K562 (cell line): ENCODE measurements at regions not wholly inside any gene's neighbourhood (a gene's known extent, or its start where the extent isn't known, plus 50 kb on each side); places are given as distances from the start of the nearest gene placed in this dataset.
A peak's percentile ranks its signal among the peaks of the same experiment; 100 is the strongest.

Experiments
- ATAC-seq: fragments of 200-7000 bp; cut with Tn5 transposase; 3 replicates; pipeline ENCODE4 v1.9.1; 2020; ENCODE audit warnings: moderate library complexity
- BruUV-seq: library from RNA; stranded (reverse); fragments of 400-500 nt; replicated peaks from 2 replicates; lab custom pipeline; 2021; lab: Mats Ljungman, UMichigan
- CTCF ChIA-PET: fragments of 300-600 bp; formaldehyde crosslinking; extraction: SDS; loops from one replicate; lab custom pipeline; 2021; ENCODE audit warnings: low intra/inter-chr PET ratio; lab: Yijun Ruan, JAX
- POLR2A ChIA-PET: fragments of 300-600, 350-650 bp; sonication (Branson Sonifier 250); formaldehyde crosslinking; extraction: SDS; loops from one replicate; lab custom pipeline; 2021; ENCODE audit warnings: antibody characterized with exemption, inconsistent platforms; lab: Yijun Ruan, JAX
- DNase-seq, 4 experiments: peaks; one replicate each; pipeline versions ENCODE4 v3.0.0 to v3.0.0-alpha.2; 2011 to 2018; ENCODE audit warnings: low spot score in 3 of 4, mixed read lengths in 3 of 4; ENCODE audit errors: extremely low read depth in 1 of 4
- FAIRE-seq: peaks from 2 replicates; lab custom pipeline; 2011; peaks lifted over from hg19 to GRCh38; lab: Jason Lieb, UNC
- H2AFZ ChIP-seq: 2 replicates; pipeline ENCODE4 v1.6.0; 2011; ENCODE audit warnings: low read depth, low read length, control low read depth, inconsistent platforms
- H3K27ac ChIP-seq: fragments of 200-600 bp; 3 replicates; pipeline ENCODE4 v1.8.0; 2011; ENCODE audit warnings: low read depth, mild to moderate bottlenecking, control low read depth, inconsistent platforms, low read length, moderate library complexity, mixed read lengths; ENCODE audit errors: extremely low read depth
- H3K27me3 ChIP-seq, 2 experiments: fragments of 300-600 bp in 1 of 2; 2 replicates in 1 of 2; 3 replicates in 1 of 2; pipeline versions ENCODE4 v1.6.0 to v1.8.0; 2011; ENCODE audit warnings: inconsistent platforms in 2 of 2, low read length in 2 of 2, mild to moderate bottlenecking in 1 of 2, mixed read lengths in 1 of 2, moderate library complexity in 1 of 2; ENCODE audit not compliant: control insufficient read depth in 2 of 2, insufficient read depth in 2 of 2
- H3K36me3 ChIP-seq: fragments of 300-600 bp; 3 replicates; pipeline ENCODE4 v1.8.0; 2011; ENCODE audit warnings: mild to moderate bottlenecking, low read length, inconsistent platforms; ENCODE audit not compliant: control insufficient read depth, insufficient read depth
- H3K4me1 ChIP-seq, 2 experiments: fragments of 200-600 bp in 1 of 2; replicated peaks in 1 of 2; 2 replicates in 1 of 2; 3 replicates in 1 of 2; pipeline versions ENCODE4 v1.5.1 to v1.8.0; 2011; ENCODE audit warnings: inconsistent platforms in 2 of 2, low read length in 2 of 2, mild to moderate bottlenecking in 1 of 2, mixed read lengths in 1 of 2, moderate library complexity in 1 of 2; ENCODE audit not compliant: control insufficient read depth in 2 of 2, insufficient read depth in 2 of 2
- H3K4me2 ChIP-seq: 2 replicates; pipeline ENCODE4 v1.6.1; 2011; ENCODE audit warnings: low read length, control low read depth, inconsistent platforms, mixed read lengths; ENCODE audit not compliant: insufficient read depth
- H3K4me3 ChIP-seq: fragments of 200-600 bp; sonication (generic), shearing (Covaris generic); 2 replicates; pipeline ENCODE4 v1.5.1; 2016; ENCODE audit warnings: control low read depth, inconsistent platforms
- H3K79me2 ChIP-seq: fragments of 200-600 bp; 3 replicates; pipeline ENCODE4 v1.8.0; 2011; ENCODE audit warnings: low read length, inconsistent platforms; ENCODE audit not compliant: control insufficient read depth, insufficient read depth
- H3K9ac ChIP-seq, 2 experiments: 2 replicates each; pipeline versions ENCODE4 v1.6.0 to v1.6.1; 2011; ENCODE audit warnings: low read depth in 2 of 2, low read length in 2 of 2, control low read depth in 1 of 2, inconsistent platforms in 1 of 2, mild to moderate bottlenecking in 1 of 2, mixed read lengths in 1 of 2; ENCODE audit not compliant: insufficient read depth in 1 of 2
- H3K9me1 ChIP-seq: one replicate; pipeline ENCODE4 v1.6.0; 2011; ENCODE audit warnings: inconsistent platforms, mild to moderate bottlenecking, low read length, moderate library complexity; ENCODE audit not compliant: control insufficient read depth, insufficient read depth
- H3K9me3 ChIP-seq: replicated peaks from 2 replicates; pipeline ENCODE4 v1.5.1; 2011; ENCODE audit warnings: low read depth, low read length, inconsistent platforms; ENCODE audit not compliant: control insufficient read depth, insufficient read depth
- H4K20me1 ChIP-seq: replicated peaks from 2 replicates; pipeline ENCODE4 v1.6.1; 2011; ENCODE audit warnings: low read length, inconsistent platforms, mixed read lengths; ENCODE audit not compliant: control insufficient read depth, insufficient read depth
- FOXM1 ChIP-seq, 2 experiments: fragments of 450-650 bp in 1 of 2; sonication (generic) in 1 of 2; formaldehyde crosslinking in 1 of 2; IDR thresholded peaks; 2 replicates each; pipeline versions ENCODE4 v1.6.1 to v1.9.0; 2017 to 2022; ENCODE audit warnings: low read depth in 2 of 2, mild to moderate bottlenecking in 2 of 2, missing genetic modification reagents in 1 of 2, moderate library complexity in 1 of 2
- SIN3B ChIP-seq: fragments of 450-650 bp; IDR thresholded peaks from 2 replicates; pipeline ENCODE4 v1.6.1; 2017; ENCODE audit warnings: low read depth, mild to moderate bottlenecking, moderate library complexity
- ZNF77 ChIP-seq: fragments of 250-450 bp; sonication (Bioruptor Pico); IDR thresholded peaks from 2 replicates; pipeline ENCODE4 v1.5.0; 2020
- WGBS: fragments of 100-300 bp; shearing (Covaris generic); methylation state at CpG from one replicate; pipeline ENCODE4 v1.1.6; 2016; ENCODE audit warnings: low coverage, mixed read lengths; ENCODE audit not compliant: insufficient coverage; ENCODE audit errors: missing lambda C conversion rate; 5-methylcytosine and 5-hydroxymethylcytosine counted together
- in situ Hi-C: fragments of 300-500 bp; cut with MboI; formaldehyde crosslinking; loops from 4 replicates; pipeline ENCODE4 v1.15.0; 2018; ENCODE audit warnings: inconsistent platforms, mixed read lengths
- intact Hi-C: fragments of 100-400 bp; cut with micrococcal nuclease; formaldehyde crosslinking; loops from 2 replicates; pipeline ENCODE4 v1.14.2; 2022
- TF ChIP-seq, protein P1 (sequence below): fragments of 250-450 bp; sonication (Bioruptor Pico); IDR thresholded peaks from 2 replicates; pipeline ENCODE4 v1.5.0; 2021
- TF ChIP-seq, protein P2 (sequence below): fragments of 200-800 bp; sonication (Bioruptor generic); IDR thresholded peaks from 2 replicates; pipeline ENCODE4 v1.6.1; 2017; ENCODE audit warnings: missing genetic modification characterization, missing compliant biosample characterization

DNA sequence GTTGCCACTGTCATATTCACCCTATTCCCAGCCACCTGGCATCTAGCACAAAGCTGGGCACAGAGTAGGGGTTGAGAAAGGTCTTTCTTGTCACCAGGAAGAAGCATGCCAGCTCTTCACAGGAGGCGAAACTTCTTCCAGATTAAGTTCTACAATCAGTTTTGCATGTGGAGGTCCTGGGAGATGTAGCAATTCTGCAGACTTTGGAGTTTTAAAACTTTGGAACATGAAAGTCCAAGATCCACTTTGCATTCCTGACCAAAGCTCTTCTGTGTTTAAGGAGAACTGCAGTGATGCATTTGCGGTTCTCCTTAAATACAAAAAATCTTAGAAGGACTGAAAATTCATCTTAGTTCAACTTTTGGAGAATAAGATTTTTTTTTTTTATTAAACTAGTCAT, 258.5 kb upstream of the USP24 start:
- no peaks in the 10 kb centered on the region for H3K9me3 ChIP-seq
- WGBS, result 6% methylated on average over 2 of the region's 2 CpGs
- peaks cover 10 to 30% of the 10 kb centered on the region in 2 experiments; a peak in 4 of 5 replicates for H3K4me1 ChIP-seq
- TF ChIP-seq SIN3B (no peak), ZNF77 (no peak), FOXM1 (IDR thresholded peaks at IDR 0.05; ENCODE audit: low read depth) (no peak), FOXM1 (CRISPR knock-in tag; IDR thresholded peaks at IDR 0.05; ENCODE audit: low read depth) (no peak)
- TF ChIP-seq, protein P1, sequence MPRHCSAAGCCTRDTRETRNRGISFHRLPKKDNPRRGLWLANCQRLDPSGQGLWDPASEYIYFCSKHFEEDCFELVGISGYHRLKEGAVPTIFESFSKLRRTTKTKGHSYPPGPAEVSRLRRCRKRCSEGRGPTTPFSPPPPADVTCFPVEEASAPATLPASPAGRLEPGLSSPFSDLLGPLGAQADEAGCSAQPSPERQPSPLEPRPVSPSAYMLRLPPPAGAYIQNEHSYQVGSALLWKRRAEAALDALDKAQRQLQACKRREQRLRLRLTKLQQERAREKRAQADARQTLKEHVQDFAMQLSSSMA (CRISPR knock-in tag), result no peak
- TF ChIP-seq, protein P2, sequence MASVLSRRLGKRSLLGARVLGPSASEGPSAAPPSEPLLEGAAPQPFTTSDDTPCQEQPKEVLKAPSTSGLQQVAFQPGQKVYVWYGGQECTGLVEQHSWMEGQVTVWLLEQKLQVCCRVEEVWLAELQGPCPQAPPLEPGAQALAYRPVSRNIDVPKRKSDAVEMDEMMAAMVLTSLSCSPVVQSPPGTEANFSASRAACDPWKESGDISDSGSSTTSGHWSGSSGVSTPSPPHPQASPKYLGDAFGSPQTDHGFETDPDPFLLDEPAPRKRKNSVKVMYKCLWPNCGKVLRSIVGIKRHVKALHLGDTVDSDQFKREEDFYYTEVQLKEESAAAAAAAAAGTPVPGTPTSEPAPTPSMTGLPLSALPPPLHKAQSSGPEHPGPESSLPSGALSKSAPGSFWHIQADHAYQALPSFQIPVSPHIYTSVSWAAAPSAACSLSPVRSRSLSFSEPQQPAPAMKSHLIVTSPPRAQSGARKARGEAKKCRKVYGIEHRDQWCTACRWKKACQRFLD (CRISPR knock-in tag), result 0 out of 2 replicates have a peak, but pooled peaks have one; percentile 36
- no peak overlapping the region for H3K9ac ChIP-seq
- H3K27me3 ChIP-seq, result no peaks in the 10 kb centered on the region
- no peak for ATAC-seq
- H3K27ac ChIP-seq, result peak overlapping the region; percentile 59
- no peaks in the 10 kb centered on the region for H3K36me3 ChIP-seq
- no peak overlapping the region for H3K4me3 ChIP-seq
- no peak for FAIRE-seq
- H2AFZ ChIP-seq, result peak overlapping the region; percentile 66
- intact Hi-C loops (no loop called here), in situ Hi-C loops (no loop called here)
- CTCF ChIA-PET, result no interaction called here
- DNase-seq, result no peak
- no peaks in the 10 kb centered on the region for H3K9me1 ChIP-seq
- peak overlapping the region; percentile 45; the same call in 1 of the 2 replicates for H3K4me2 ChIP-seq
- H4K20me1 ChIP-seq, result no peaks in the 10 kb centered on the region
- no peaks in the 10 kb centered on the region for H3K79me2 ChIP-seq
- POLR2A ChIA-PET, result interaction anchor here (0.7 to 1.6 kb wide), 3 partner anchors 9 to 25 kb away, joined by 3 to 8 read pairs (median 4); no protein-coding TSS in a partner anchor
- BruUV-seq, result no TSS peak
